SU-DHL-6 (cell line): ENCODE measurements at regions not wholly inside any gene's neighbourhood (a gene's known extent, or its start where the extent isn't known, plus 50 kb on each side); places are given as distances from the start of the nearest gene placed in this dataset.
"Not testable (repeated sequence)": the region's sequence is repeated elsewhere in the genome, so short reads cannot be mapped to it uniquely, and the experiment has no call there.

Source experiments
- H2AFZ ChIP-seq: fragments of 200-600 bp; sonication (generic); 2 replicates; pipeline ENCODE4 v1.6.1; 2014; ENCODE audit warnings: low read depth, mild to moderate bottlenecking, moderate library complexity, mixed read lengths, antibody characterized with exemption, low read length; ENCODE audit not compliant: severe bottlenecking
- H3F3A ChIP-seq: fragments of 200-600 bp; shearing (Covaris generic); 2 replicates; pipeline ENCODE4 v1.6.0; 2016; ENCODE audit warnings: antibody characterized with exemption, mild to moderate bottlenecking; ENCODE audit not compliant: insufficient read depth
- H3K27ac ChIP-seq: fragments of 200-600 bp; sonication (generic); 2 replicates; pipeline ENCODE4 v1.5.1; 2016; ENCODE audit warnings: low read depth, mild to moderate bottlenecking, low read length, moderate library complexity, mixed read lengths
- H3K27me3 ChIP-seq: fragments of 200-600 bp; sonication (generic), shearing (Covaris generic); 2 replicates; pipeline ENCODE4 v1.6.0; 2014; ENCODE audit warnings: mild to moderate bottlenecking, low read length
- H3K36me3 ChIP-seq: fragments of 200-600 bp; sonication (generic); 2 replicates; pipeline ENCODE4 v1.6.1; 2014; ENCODE audit warnings: mild to moderate bottlenecking, low read length, mixed read lengths
- H3K4me2 ChIP-seq: fragments of 300-600, 200-600 bp; shearing (Covaris generic), sonication (generic); 2 replicates; pipeline ENCODE4 v1.6.0; 2014; ENCODE audit warnings: low read length, low read depth, mild to moderate bottlenecking; ENCODE audit not compliant: poor library complexity, severe bottlenecking
- H3K4me3 ChIP-seq: fragments of 200-600 bp; sonication (generic); 2 replicates; pipeline ENCODE4 v1.5.1; 2014; ENCODE audit warnings: antibody characterized with exemption, low read length, mild to moderate bottlenecking, mixed read lengths; ENCODE audit not compliant: insufficient read depth, poor library complexity, severe bottlenecking
- H3K79me2 ChIP-seq: fragments of 200-600 bp; sonication (generic); 2 replicates; pipeline ENCODE4 v1.6.1; 2014; ENCODE audit warnings: mild to moderate bottlenecking, low read length, moderate library complexity; ENCODE audit not compliant: insufficient read depth
- H3K9ac ChIP-seq: fragments of 200-600 bp; sonication (generic); 2 replicates; pipeline ENCODE4 v1.7.0; 2014; ENCODE audit warnings: mild to moderate bottlenecking, low read length
- H3K9me2 ChIP-seq: fragments of 200-600 bp; sonication (generic); replicated peaks from 2 replicates; pipeline ENCODE4 v1.6.1; 2014; ENCODE audit warnings: low read length; ENCODE audit not compliant: insufficient read depth
- H3K9me3 ChIP-seq: fragments of 200-600 bp; sonication (generic); 2 replicates; pipeline ENCODE4 v1.6.1; 2014; ENCODE audit warnings: low read length, mixed read lengths; ENCODE audit not compliant: insufficient read depth
- H4K20me1 ChIP-seq: fragments of 200-600 bp; sonication (generic); 2 replicates; pipeline ENCODE4 v1.6.1; 2014; ENCODE audit warnings: low read depth, mild to moderate bottlenecking, antibody characterized with exemption, low read length, moderate library complexity, mixed read lengths
- CTCF ChIP-seq: fragments of 200-600 bp; sonication (generic); IDR thresholded peaks from one replicate; pipeline ENCODE4 v1.5.1; 2017; ENCODE audit warnings: antibody characterized with exemption, mild to moderate bottlenecking, low read length, moderate library complexity; ENCODE audit not compliant: insufficient read depth, poor library complexity, severe bottlenecking
- EZH2phosphoT487 ChIP-seq: fragments of 200-600 bp; sonication (generic), shearing (Covaris generic); conservative IDR thresholded peaks from 2 replicates; pipeline ENCODE4 v1.6.1; 2018; ENCODE audit warnings: mild to moderate bottlenecking, antibody characterized with exemption, low read length, moderate library complexity, mixed read lengths

- no peak overlapping the region for H2AFZ ChIP-seq
- no peaks in the 10 kb centered on the region for H3K27me3 ChIP-seq
- H3K4me3 ChIP-seq, result no peak overlapping the region
- TF ChIP-seq EZH2phosphoT487 (no peak), CTCF (no peak)
- H3K4me2 ChIP-seq, result no peak overlapping the region
- H3F3A ChIP-seq, result no peaks in the 10 kb centered on the region
- no peaks in the 10 kb centered on the region for H3K36me3 ChIP-seq
- H3K9ac ChIP-seq, result no peak overlapping the region
- H3K79me2 ChIP-seq, result no peaks in the 10 kb centered on the region
- H3K9me2 ChIP-seq, result no peaks in the 10 kb centered on the region
- H4K20me1 ChIP-seq, result no peaks in the 10 kb centered on the region
- H3K27ac ChIP-seq, result no peak overlapping the region
- no peaks in the 10 kb centered on the region for H3K9me3 ChIP-seq
Observed at GRCh38 chr5:81826128-81826527, 75.2 kb upstream of the SSBP2 start.

GRCh38 chr5:81825237-81825636 lies 74.3 kb upstream of the SSBP2 start:
- H3K9ac ChIP-seq, result no peak overlapping the region
- H3K27ac ChIP-seq, result no peak overlapping the region
- no peak overlapping the region for H3K4me2 ChIP-seq
- H4K20me1 ChIP-seq, result no peaks in the 10 kb centered on the region
- no peaks in the 10 kb centered on the region for H3K36me3 ChIP-seq
- no peaks in the 10 kb centered on the region for H3K79me2 ChIP-seq
- no peaks in the 10 kb centered on the region for H3K27me3 ChIP-seq
- H3K4me3 ChIP-seq, result no peak overlapping the region
- H2AFZ ChIP-seq, result no peak overlapping the region
- TF ChIP-seq EZH2phosphoT487, result no peak
- TF ChIP-seq CTCF, result no peak
- no peaks in the 10 kb centered on the region for H3F3A ChIP-seq
- no peaks in the 10 kb centered on the region for H3K9me2 ChIP-seq
- no peaks in the 10 kb centered on the region for H3K9me3 ChIP-seq

GRCh38 chr5:81823736-81824135 lies 72.8 kb upstream of the SSBP2 start:
- H3K9me3 ChIP-seq, H2AFZ ChIP-seq, H3K9ac ChIP-seq, H4K20me1 ChIP-seq, H3K9me2 ChIP-seq, H3F3A ChIP-seq, H3K36me3 ChIP-seq, H3K27me3 ChIP-seq, H3K79me2 ChIP-seq, H3K4me2 ChIP-seq, H3K27ac ChIP-seq, H3K4me3 ChIP-seq: not testable (repeated sequence)

- Histone ChIP-seq H3K9ac (no peak overlapping the region), H3K79me2 (no peaks in the 10 kb centered on the region), H3F3A (no peaks in the 10 kb centered on the region), H3K4me3 (no peak overlapping the region), H3K36me3 (no peaks in the 10 kb centered on the region), H4K20me1 (no peaks in the 10 kb centered on the region), H2AFZ (no peak overlapping the region), H3K27ac (no peak overlapping the region), H3K9me2 (no peaks in the 10 kb centered on the region), H3K27me3 (no peaks in the 10 kb centered on the region), H3K9me3 (no peaks in the 10 kb centered on the region), H3K4me2 (no peak overlapping the region)
- TF ChIP-seq EZH2phosphoT487, result no peak
- no peak for TF ChIP-seq CTCF
Observed at GRCh38 chr5:81820863-81821262, 70.0 kb upstream of the SSBP2 start.
